GOT3 (cell line): ENCODE measurements at regions not wholly inside any gene's neighbourhood (a gene's known extent, or its start where the extent isn't known, plus 50 kb on each side); places are given as distances from the start of the nearest gene placed in this dataset.
A peak's percentile ranks its signal among the peaks of the same experiment; 100 is the strongest.

Source experiments
- DNase-seq: peaks from one replicate; lab custom pipeline; 2025; ENCODE audit warnings: mixed read lengths; lab: John Stamatoyannopoulos, UW

DNA sequence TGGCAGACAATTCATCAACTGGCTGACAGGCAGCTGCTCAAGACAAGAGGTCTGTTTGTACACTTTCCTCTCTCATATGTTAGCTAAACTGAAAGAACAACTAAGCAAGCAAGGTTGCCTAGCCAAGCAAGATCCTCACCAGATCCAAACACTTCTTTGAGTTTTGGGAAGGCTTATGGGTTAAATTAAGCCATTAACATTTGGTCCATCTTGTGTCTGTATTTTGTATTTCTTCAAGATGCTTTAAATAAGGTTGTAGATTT, 170.4 kb upstream of the RAI14 start:
- no peak for DNase-seq

GRCh38 chr5:34486160-34486848, 169.8 kb upstream of the RAI14 start:
- DNase-seq, result peak; percentile 20

DNA sequence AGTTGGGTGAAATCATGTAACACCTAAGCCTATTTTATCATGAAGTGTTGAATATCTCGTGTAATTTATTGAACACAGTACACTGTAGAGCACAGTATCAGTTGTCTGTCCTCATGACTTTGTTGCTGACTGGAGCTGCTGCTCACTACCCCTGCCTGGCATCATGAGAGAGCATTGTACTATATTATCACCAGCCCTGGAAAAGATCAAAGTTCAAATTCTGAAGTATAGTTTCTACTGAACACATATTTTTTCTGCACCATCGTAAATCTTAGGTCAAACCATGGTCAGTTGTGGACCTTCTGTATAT, 169.3 kb upstream of the RAI14 start:
- DNase-seq, result no peak

DNA sequence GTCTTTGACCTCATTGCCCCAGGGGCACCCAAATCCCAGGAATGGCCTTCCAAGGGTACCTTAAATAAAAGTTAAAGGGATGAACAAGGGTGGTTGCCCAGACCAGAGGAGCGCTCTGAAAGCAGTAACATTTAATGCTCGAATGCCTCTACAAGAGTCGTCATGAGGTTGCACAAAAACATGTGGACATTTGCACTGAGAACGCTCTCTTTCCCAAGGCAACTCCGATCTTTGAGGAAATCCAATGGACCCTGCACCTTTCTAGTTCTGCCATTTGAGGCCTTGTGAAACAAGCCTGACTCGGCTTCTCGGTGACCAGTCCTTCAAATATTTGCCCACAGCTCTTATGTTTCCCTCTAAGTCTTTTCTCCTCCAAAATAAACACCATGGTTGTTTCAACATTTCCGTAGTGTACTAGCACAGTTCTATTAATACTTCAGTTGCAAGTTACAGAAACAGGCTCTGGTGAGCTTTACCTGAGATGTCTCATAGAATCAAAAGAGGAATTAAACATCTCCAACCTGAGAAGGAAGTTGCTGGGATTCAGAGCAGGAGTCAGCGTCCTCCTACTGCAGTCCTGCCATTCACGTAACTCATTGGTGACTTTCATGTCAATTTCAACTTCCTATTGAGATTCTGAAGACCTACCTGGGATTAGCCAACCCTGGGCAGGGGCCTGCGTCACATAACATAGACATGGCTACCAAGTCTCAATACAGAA, 168.8 kb upstream of the RAI14 start:
- DNase-seq, result no peak

GRCh38 chr5:34487956-34488355, 168.2 kb upstream of the RAI14 start:
- DNase-seq, result no peak

DNA sequence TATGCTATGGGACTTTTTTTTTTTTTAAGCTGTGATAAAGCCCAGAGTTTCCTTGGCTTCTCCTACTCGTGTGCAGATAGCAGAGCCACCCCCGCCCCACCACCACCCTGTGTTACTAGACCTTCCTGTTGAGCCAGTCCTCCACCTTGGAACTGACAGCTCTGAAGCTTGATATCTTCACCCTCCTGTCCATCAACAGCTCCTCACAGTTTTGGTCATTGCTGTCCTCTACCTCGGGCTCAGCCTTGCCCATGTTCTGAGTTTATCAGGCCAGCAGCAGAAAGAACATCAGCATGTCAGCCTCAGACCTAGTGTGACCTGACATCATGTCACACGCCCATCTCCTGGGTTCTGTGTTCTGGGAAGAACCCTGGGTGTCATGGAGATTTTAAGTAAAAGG, 167.1 kb upstream of the RAI14 start:
- no peak for DNase-seq

DNA sequence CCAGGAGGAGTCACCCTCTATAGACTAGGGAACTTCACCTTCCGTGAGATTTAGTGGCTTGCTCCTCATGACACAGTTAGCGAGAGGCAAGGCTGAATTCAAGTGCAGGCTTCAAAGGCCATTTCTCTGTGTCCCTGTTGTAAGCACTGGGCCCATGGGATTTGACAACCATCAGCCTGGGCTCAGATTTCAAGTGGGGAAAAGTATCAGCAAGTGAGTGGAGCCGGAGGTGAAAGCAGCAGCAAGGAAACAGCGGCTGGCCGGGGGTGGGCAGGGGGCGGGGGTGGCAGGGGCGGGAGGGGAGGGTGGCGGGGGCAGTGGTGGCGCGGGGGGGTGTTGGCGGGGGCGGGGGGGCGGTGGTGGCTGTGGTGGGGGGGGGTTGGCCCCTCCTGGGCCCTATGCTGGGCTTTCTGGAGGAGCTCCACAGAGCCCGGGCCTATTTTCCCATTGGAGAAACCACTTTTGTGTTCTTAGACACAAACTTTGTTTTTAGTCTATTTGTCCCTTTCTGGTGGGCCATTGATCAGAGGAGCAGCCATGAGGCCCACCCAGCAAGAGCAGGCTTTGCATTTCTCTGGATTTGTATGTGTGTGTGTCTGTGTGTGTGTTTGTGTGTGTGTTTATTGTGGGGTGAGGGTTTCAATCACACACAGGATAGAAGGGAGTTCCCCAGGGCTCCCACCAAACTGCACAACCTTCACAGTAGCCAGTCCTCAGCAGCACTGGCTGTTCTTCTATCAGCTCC, 165.4 kb upstream of the RAI14 start:
- no peak for DNase-seq

DNA sequence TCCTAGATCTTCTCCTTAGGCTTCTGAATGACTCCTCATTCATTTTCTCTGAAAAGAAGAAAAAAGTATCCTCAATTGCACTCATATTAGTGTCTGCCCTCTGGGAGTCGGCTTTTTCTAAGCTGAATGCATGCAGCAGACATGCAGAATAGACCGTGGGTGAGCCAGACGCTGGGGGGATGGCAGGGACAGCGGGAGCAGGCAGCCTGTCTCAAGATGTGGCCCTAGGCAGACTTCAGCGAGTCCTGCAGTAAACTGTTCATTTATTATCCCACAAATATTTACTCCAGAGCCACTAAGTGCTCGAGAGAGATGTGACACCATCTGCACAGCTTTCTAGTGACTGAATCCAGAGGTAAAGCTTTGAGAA, 164.9 kb upstream of the RAI14 start:
- DNase-seq, result no peak

DNA sequence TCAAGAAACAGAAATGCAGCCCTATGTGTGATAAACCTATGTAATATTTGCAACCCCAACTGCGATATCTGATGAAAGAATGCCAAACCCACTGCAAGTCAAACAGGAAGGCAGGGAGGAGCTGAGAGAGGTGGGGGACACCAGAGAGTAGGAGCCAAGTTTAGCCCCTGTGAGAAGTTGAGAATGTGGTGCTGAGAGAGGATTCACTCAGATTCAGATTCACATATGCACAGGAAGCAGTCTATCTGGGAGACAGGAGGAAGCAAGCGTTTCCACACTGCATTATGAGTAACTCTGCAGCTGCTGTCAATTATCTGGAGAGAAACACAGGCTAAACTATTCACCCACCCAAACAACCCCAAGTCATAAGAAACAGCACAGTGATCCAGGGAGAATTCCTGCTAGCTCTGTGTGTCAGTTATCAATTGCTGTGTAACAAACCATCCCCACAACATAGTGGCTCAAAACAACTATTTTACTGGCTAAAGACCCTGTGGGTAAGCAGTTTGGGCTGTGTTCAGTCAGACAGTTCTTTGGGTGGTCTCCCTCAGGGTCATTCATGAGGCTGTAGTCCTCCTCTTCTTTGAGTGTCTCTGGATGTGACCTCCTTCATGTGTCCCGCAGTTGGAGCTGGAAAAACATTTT, 161.9 kb upstream of the RAI14 start:
- DNase-seq, result no peak

GRCh38 chr5:34495178-34495577, 160.9 kb upstream of the RAI14 start:
- DNase-seq, result no peak

- no peak for DNase-seq
These were observed 159.9 kb upstream of the RAI14 start for GRCh38 chr5:34496260-34496691.

GRCh38 chr5:34496701-34497469, 159.2 kb upstream of the RAI14 start:
- no peak for DNase-seq

DNA sequence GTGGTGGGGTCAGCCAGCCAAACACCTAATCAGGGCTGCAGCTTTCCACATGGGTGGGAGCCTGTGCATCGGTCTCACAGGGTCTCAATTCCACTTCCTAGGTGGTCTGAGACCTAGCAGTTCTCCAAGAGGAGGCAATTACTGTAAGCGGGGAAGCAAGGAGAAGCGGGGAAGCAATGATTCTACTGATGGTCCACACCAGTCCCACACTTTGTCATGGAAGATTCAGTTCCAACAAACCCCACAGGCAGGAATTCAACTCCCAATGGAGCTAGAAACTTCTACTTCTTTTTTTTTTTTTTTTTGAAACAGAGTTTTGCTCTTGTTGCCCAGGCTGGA, 158.7 kb upstream of the RAI14 start:
- DNase-seq, result no peak

DNA sequence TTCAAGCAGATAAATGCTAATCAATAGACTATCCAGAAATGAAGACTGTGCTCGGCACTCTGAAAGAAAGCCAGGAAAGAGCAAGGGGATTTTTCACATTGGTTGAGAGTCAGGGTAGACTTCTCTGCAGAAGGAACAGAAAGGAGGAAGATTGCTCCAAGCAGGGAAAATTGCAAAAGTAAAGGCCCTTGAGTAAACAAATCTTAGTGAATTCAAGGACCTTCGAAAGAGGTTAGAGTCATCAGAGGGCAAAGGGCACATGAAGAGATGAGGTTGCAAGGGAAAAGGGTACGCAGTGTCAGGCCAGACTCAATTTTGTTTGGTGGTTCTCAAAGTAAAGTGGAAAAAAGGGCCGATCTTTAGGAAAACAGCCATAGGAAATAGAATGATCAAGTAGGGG, 157.6 kb upstream of the RAI14 start:
- no peak for DNase-seq

DNA sequence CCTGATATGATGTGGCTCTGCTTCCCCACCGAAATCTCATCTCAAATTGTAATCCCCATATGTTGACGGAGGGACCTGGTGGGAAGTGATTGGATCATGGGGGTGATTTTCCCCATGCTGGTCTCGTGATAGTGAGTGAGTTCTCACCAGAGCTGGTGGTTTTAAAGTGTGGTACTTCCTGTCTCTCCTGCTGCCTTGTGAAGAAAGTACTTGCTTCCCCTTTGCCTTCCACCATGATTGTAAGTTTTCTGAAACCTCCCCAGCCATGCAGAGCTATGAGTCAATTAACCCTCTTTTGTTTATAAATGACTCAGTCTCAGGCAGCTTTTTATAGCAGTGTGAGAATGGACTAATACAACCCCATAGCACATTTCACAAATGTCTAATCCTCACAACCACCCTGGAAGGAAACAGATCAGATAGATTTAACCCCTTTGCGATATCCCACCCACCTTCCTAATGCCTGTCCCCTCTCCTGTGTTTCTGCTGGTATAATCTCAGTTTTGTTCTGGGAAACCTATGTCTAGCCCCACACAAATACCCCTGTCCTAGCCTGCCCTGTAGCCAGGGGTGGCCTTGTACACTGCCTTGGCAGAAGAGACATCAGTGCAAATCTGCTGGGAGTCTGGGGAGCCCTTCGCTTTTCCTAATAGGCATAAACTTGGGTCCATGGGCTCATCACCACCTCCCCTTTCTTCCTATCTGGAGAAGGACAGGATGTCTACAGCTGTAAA, 157.0 kb upstream of the RAI14 start:
- DNase-seq, result no peak

DNA sequence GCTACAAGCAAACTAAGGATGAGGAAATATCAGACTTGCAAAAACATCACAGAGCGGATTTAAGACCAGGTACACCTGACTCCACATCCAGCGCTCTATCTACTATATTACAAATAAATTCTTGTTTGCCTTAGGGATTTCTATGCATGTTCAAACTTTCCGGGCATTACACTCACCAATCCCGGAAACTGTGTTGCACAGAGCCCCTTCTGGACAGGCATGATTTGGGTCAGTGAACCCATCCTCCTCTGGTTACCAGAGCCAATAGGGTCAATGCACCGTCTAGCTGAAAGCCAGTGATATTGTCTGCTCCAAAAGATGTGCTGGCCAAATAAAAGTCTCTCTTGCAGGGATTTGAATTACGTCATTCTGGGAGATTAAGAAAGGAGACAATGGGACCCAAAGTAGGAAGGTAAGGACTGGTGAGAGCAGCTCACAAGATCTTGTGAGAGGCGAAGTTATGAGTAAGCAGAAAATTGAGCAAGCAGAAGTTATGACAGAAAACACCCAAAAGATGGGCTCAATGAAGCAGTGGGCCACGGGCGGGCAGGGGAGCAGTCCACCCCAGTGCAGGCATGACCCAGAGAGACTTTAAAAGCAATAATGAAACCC, 155.8 kb upstream of the RAI14 start:
- DNase-seq, result no peak

DNA sequence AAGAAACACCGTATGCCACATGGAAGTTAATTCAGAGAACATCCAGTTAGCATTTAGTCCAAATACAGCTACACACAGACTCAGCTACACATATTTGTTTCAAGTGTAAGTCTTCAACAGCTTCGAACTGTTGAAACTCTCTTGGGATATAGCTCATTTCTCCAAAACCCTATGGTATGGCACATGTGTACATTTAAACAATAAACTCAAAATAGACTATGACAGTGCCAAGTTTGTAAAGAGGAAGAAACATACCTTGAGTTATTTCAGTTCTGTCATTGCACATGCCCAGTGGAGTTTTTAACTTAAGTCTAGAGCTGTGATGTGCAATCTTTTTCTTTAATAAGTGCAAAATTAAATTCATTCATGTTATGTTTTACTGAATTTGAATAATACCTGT, 155.1 kb upstream of the RAI14 start:
- DNase-seq, result no peak

GRCh38 chr5:34501840-34502239, 154.3 kb upstream of the RAI14 start:
- no peak for DNase-seq

GRCh38 chr5:34502581-34502980, 153.5 kb upstream of the RAI14 start:
- DNase-seq, result no peak

DNA sequence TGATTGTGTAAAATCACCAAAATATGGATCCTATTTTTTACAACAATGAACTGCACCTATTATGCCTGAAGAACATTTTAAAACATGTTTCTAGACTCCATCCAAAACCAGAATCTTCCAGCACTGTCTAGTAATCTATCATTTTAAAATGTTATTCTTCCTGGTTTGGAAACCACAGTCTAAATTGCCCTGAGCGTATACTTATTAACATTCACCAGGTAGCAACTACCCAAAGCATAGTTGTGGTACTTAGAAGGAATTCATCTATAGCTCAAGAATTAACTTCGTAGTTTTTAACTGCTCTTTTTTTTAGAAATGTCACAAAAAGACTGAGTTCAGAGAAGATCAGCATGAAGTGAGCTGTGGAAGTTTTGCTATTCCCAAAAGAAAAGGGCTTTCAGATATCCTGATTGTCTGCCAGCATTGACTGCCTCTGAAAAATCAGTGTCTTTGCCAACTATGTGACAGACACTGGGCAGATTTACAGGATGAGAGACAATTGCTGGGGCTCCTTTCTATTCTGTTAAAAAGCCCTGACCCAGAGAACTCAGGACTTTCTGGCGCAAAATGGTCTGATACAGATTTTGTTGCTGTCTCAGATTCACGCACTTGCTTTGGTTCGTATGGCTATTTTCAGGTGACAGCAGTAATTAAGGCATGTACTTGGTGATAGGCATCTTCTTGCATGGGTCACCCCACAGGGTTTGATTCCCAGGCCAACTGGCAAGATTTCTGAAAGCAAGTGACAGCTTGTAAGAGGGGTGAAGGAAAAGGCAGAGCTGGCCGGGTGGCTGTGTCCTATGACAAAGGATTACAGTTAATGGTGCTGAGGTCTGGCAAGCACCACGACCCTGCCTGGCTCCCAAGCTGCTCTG, 152.5 kb upstream of the RAI14 start:
- DNase-seq, result no peak
